SH-SY5Y (cell line): ENCODE measurements at regions not wholly inside any gene's neighbourhood (a gene's known extent, or its start where the extent isn't known, plus 50 kb on each side); places are given as distances from the start of the nearest gene placed in this dataset.

Experiments used
- GATA2 ChIP-seq: IDR thresholded peaks from 2 replicates; pipeline ENCODE4 v1.6.1; 2011; ENCODE audit warnings: mild to moderate bottlenecking, low read depth, low read length
- GATA3 ChIP-seq: IDR thresholded peaks from 2 replicates; pipeline ENCODE4 v1.6.1; 2011; ENCODE audit warnings: low read depth, mild to moderate bottlenecking, low read length, moderate library complexity

DNA sequence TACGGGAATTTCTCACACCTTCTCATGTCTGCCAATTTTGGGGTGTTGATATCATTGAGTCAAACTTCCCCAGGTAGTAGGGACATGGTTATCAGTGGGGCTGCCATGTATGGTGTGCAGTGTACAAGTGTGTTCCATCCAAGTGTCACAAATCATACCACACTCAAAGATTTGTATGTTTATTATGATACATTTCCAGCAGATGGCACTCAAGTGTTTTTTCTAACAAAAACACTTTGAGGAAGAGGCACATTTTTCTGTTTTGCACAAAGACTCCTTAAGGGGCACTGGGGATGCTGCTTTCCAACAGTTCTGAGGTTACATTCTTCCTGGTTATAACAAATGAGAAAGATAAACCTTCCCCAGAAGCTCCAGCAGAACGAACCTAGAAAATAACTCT lies 414.5 kb downstream of the REEP3 start:
- no peak for TF ChIP-seq GATA2
- no peak for TF ChIP-seq GATA3
